SU-DHL-6 (cell line): ENCODE measurements at regions not wholly inside any gene's neighbourhood (a gene's known extent, or its start where the extent isn't known, plus 50 kb on each side); places are given as distances from the start of the nearest gene placed in this dataset.

Experiments used
- CTCF ChIP-seq: fragments of 200-600 bp; sonication (generic); IDR thresholded peaks from one replicate; pipeline ENCODE4 v1.5.1; 2017; ENCODE audit warnings: antibody characterized with exemption, mild to moderate bottlenecking, low read length, moderate library complexity; ENCODE audit not compliant: insufficient read depth, poor library complexity, severe bottlenecking
- EZH2phosphoT487 ChIP-seq: fragments of 200-600 bp; sonication (generic), shearing (Covaris generic); conservative IDR thresholded peaks from 2 replicates; pipeline ENCODE4 v1.6.1; 2018; ENCODE audit warnings: mild to moderate bottlenecking, antibody characterized with exemption, low read length, moderate library complexity, mixed read lengths

DNA sequence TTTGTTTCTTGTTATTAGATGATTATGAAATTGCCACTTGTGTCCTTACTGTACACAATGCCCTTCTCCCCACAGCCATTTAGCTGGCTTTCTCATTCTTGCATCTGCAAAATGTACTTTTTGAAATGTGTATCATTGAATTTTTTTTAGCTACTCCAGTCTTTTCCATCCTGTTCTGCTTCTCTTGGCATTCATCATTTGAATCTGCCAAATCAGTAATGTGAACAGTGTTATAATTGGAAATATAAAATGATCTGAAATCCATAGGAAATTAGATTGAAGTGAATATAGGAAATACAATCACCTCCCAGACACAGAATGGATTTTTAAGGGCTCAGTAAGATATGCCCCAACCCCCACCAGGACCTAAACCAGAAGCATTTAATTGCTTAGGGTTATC lies 253.4 kb downstream of the C12orf50 start:
- TF ChIP-seq CTCF (no peak), EZH2phosphoT487 (no peak)
